SK-N-SH (cell line): ENCODE measurements at regions not wholly inside any gene's neighbourhood (a gene's known extent, or its start where the extent isn't known, plus 50 kb on each side); places are given as distances from the start of the nearest gene placed in this dataset.

Experiments used
- CTCF ChIA-PET: fragments of 300-600, 350-600 bp; formaldehyde crosslinking; extraction: SDS; loops from one replicate; lab custom pipeline; 2021; lab: Yijun Ruan, JAX
- POLR2A ChIA-PET: fragments of 350-600 bp; sonication (Branson Sonifier 250); formaldehyde crosslinking; extraction: SDS; loops from one replicate; lab custom pipeline; 2020; ENCODE audit warnings: antibody characterized with exemption, inconsistent platforms; lab: Yijun Ruan, JAX
- DNase-seq: peaks from one replicate; pipeline ENCODE4 v3.0.0; 2012
- H2AFZ ChIP-seq: fragments of 200-600 bp; sonication (generic); 2 replicates; pipeline ENCODE4 v1.8.1; 2016; ENCODE audit warnings: antibody characterized with exemption, mild to moderate bottlenecking, low read depth
- H3F3A ChIP-seq: fragments of 200-600 bp; sonication (generic); replicated peaks from 2 replicates; pipeline ENCODE3; 2016; ENCODE audit warnings: antibody characterized with exemption, mild to moderate bottlenecking; ENCODE audit not compliant: insufficient read depth
- H3K27ac ChIP-seq, 2 experiments: fragments of 200-500 bp in 1 of 2; fragments of 200-600 bp in 1 of 2; sonication (Bioruptor generic) in 1 of 2; sonication (generic), shearing (Covaris generic) in 1 of 2; 2 replicates each; pipeline versions ENCODE4 v1.5.1 to v1.6.1; 2014 to 2016; ENCODE audit warnings: low read depth in 2 of 2, inconsistent platforms in 1 of 2, low read length in 1 of 2, mild to moderate bottlenecking in 1 of 2, mixed read lengths in 1 of 2
- H3K27me3 ChIP-seq: fragments of 200-600 bp; sonication (generic), shearing (Covaris generic); 2 replicates; pipeline ENCODE4 v1.6.1; 2016; ENCODE audit warnings: mixed run types; ENCODE audit not compliant: insufficient read depth
- H3K36me3 ChIP-seq, 2 experiments: fragments of 200-500 bp in 1 of 2; fragments of 200-600 bp in 1 of 2; sonication (Bioruptor generic) in 1 of 2; sonication (generic) in 1 of 2; replicated peaks in 1 of 2; 2 replicates each; pipeline versions ENCODE3 to v1.5.1; 2014 to 2016; ENCODE audit warnings: low read length in 1 of 2, mild to moderate bottlenecking in 1 of 2; ENCODE audit not compliant: insufficient read depth in 2 of 2, control insufficient read depth in 1 of 2
- H3K4me1 ChIP-seq, 2 experiments: fragments of 200-500 bp in 1 of 2; fragments of 200-600 bp in 1 of 2; sonication (Bioruptor generic) in 1 of 2; sonication (generic), shearing (Covaris generic) in 1 of 2; 2 replicates each; pipeline versions ENCODE4 v1.5.1 to v1.6.1; 2014 to 2016; ENCODE audit warnings: low read depth in 1 of 2, low read length in 1 of 2, mixed run types in 1 of 2; ENCODE audit not compliant: insufficient read depth in 2 of 2, control insufficient read depth in 1 of 2
- H3K4me2 ChIP-seq: fragments of 200-600 bp; sonication (generic), shearing (Covaris generic); 2 replicates; pipeline ENCODE4 v1.6.1; 2017; ENCODE audit warnings: mixed run types
- H3K4me3 ChIP-seq, 2 experiments: fragments of 200-500 bp in 1 of 2; fragments of 200-600 bp in 1 of 2; sonication (Bioruptor generic) in 1 of 2; sonication (generic), shearing (Covaris generic) in 1 of 2; 2 replicates each; pipeline versions ENCODE4 v1.5.1 to v1.8.1; 2014 to 2016; ENCODE audit warnings: low read depth in 2 of 2, inconsistent platforms in 1 of 2, low read length in 1 of 2, mild to moderate bottlenecking in 1 of 2, mixed read lengths in 1 of 2, moderate library complexity in 1 of 2
- H3K79me2 ChIP-seq: fragments of 200-600 bp; sonication (generic); 2 replicates; pipeline ENCODE4 v1.8.1; 2017; ENCODE audit warnings: mild to moderate bottlenecking; ENCODE audit not compliant: insufficient read depth
- H3K9ac ChIP-seq: fragments of 200-600 bp; sonication (generic); 2 replicates; pipeline ENCODE4 v1.6.1; 2017; ENCODE audit warnings: mixed run types
- H3K9me2 ChIP-seq: fragments of 200-600 bp; sonication (generic); 2 replicates; pipeline ENCODE4 v1.6.1; 2017; ENCODE audit warnings: mixed run types
- H3K9me3 ChIP-seq: fragments of 200-600 bp; sonication (generic); 2 replicates; pipeline ENCODE4 v1.6.1; 2017; ENCODE audit warnings: mixed run types, mild to moderate bottlenecking, moderate library complexity
- H4K20me1 ChIP-seq: fragments of 200-600 bp; sonication (generic); 2 replicates; pipeline ENCODE4 v1.6.1; 2017; ENCODE audit warnings: mild to moderate bottlenecking, mixed run types; ENCODE audit not compliant: insufficient read depth
- EP300 ChIP-seq, 2 experiments: IDR thresholded peaks; 2 replicates each; pipeline versions ENCODE4 v1.4.0 to v1.6.1; 2012; ENCODE audit warnings: borderline replicate concordance in 1 of 2, low read depth in 1 of 2, low read length in 1 of 2
- FOXJ3 ChIP-seq: sonication (generic); formaldehyde crosslinking; IDR thresholded peaks from 2 replicates; pipeline ENCODE4 v1.5.1; 2020; ENCODE audit warnings: mild to moderate bottlenecking, missing genetic modification reagents
- NRF1 ChIP-seq: IDR thresholded peaks from 2 replicates; pipeline ENCODE4 v1.6.1; 2012; ENCODE audit warnings: low read depth, mild to moderate bottlenecking, low read length
- RAD21 ChIP-seq: IDR thresholded peaks from 2 replicates; pipeline ENCODE4 v1.6.1; 2012; ENCODE audit warnings: mild to moderate bottlenecking, low read length
- RXRA ChIP-seq: IDR thresholded peaks from 2 replicates; pipeline ENCODE4 v1.4.0; 2012; ENCODE audit warnings: low read depth, mild to moderate bottlenecking, borderline replicate concordance
- TAF1 ChIP-seq: IDR thresholded peaks from 2 replicates; pipeline ENCODE4 v1.6.1; 2012; ENCODE audit warnings: low read depth, mild to moderate bottlenecking, low read length, moderate library complexity, borderline replicate concordance
- TCF12 ChIP-seq: IDR thresholded peaks from 2 replicates; pipeline ENCODE4 v1.4.0; 2012
- TEAD4 ChIP-seq: IDR thresholded peaks from 2 replicates; pipeline ENCODE4 v1.4.0; 2012; ENCODE audit warnings: mild to moderate bottlenecking, borderline replicate concordance; ENCODE audit not compliant: insufficient read depth
- USF2 ChIP-seq: fragments of 150-350 bp; IDR thresholded peaks from 2 replicates; pipeline ENCODE4 v1.6.1; 2017; ENCODE audit warnings: antibody characterized with exemption, low read length, low read depth, borderline replicate concordance
- ZBTB33 ChIP-seq: IDR thresholded peaks from 2 replicates; pipeline ENCODE4 v1.4.0; 2012; ENCODE audit warnings: low read depth, borderline replicate concordance
- WGBS: methylation state at CpG from one replicate; pipeline ENCODE4 v1.1.6; 2017; ENCODE audit warnings: low lambda C conversion rate; 5-methylcytosine and 5-hydroxymethylcytosine counted together

GRCh38 chr13:85564598-85564997, 234.6 kb downstream of the SLITRK6 start:
- H3K36me3 ChIP-seq = no peaks in the 10 kb centered on the region
- no peaks in the 10 kb centered on the region for H3K79me2 ChIP-seq
- no peaks in the 10 kb centered on the region; a peak in 1 of 4 replicates for H3K4me1 ChIP-seq
- no peaks in the 10 kb centered on the region for H3K9me3 ChIP-seq
- H3K9me2 ChIP-seq = no peaks in the 10 kb centered on the region
- no peaks in the 10 kb centered on the region for H3F3A ChIP-seq
- no peak for DNase-seq
- H3K4me3 ChIP-seq = no peak overlapping the region
- H3K4me2 ChIP-seq = no peak overlapping the region
- no peak overlapping the region for H3K27ac ChIP-seq
- no peaks in the 10 kb centered on the region for H3K27me3 ChIP-seq
- TF ChIP-seq TEAD4 = no peak
- no peak for TF ChIP-seq FOXJ3
- 93% methylated on average over 1 of the region's 1 CpG for WGBS
- H3K9ac ChIP-seq = no peak overlapping the region
- no peak overlapping the region for H2AFZ ChIP-seq
- ChIA-PET CTCF (interaction anchor here (0.8 kb wide), 1 partner anchor 20 kb away, joined by 3 read pairs; no protein-coding TSS in a partner anchor), POLR2A (no interaction called here)
- H4K20me1 ChIP-seq = no peaks in the 10 kb centered on the region

DNA sequence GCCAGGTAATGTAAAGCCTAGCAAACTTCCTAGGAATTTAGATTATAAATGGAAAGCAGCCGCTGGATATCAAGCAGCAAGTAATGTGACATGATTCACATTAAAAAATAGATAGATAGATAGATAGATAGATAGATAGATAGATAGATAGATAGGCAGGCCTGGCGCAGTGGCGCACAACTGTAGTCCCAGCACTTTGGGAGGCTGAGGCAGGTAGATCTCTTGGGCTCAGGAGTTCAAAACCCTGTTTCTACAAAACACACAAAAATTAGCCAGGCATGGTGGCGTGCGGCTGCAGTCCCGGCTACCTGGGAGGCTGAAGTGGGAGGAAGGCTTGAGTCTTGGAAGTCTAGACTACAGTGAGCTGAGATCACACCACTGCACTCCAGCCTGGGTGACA, 236.9 kb downstream of the SLITRK6 start:
- Histone ChIP-seq H3K9me3 (no peaks in the 10 kb centered on the region), H3K4me3 (no peak overlapping the region)
- TF ChIP-seq TAF1 (no peak), RAD21 (no peak), NRF1 (no peak), USF2 (no peak), EP300 (IDR thresholded peaks at IDR 0.05; ENCODE audit: borderline replicate concordance in 1 of 2, low read depth in 1 of 2, low read length in 1 of 2) (no peak), ZBTB33 (no peak), TCF12 (no peak), RXRA (no peak)
- TF ChIP-seq, all 33 proteins: peak for 0
- H3K27me3 ChIP-seq = no peaks in the 10 kb centered on the region
- no peak overlapping the region for H3K4me2 ChIP-seq
- H3K36me3 ChIP-seq = no peaks in the 10 kb centered on the region
- H3K9ac ChIP-seq = no peak overlapping the region
- H4K20me1 ChIP-seq = no peaks in the 10 kb centered on the region
- WGBS = 99% methylated on average over 6 of the region's 6 CpGs
- ChIA-PET POLR2A (no interaction called here), CTCF (no interaction called here)
- no peak overlapping the region for H3K27ac ChIP-seq
- no peak overlapping the region for H2AFZ ChIP-seq
- no peaks in the 10 kb centered on the region for H3F3A ChIP-seq
- DNase-seq = no peak
- no peaks in the 10 kb centered on the region; a peak in 1 of 4 replicates for H3K4me1 ChIP-seq
- no peaks in the 10 kb centered on the region for H3K79me2 ChIP-seq
- no peaks in the 10 kb centered on the region for H3K9me2 ChIP-seq
